ENCODE measurements at regions not wholly inside any gene's neighbourhood (a gene's known extent, or its start where the extent isn't known, plus 50 kb on each side); places are given as distances from the start of the nearest gene placed in this dataset.

GRCh38 chr10:55358539-55358938, 557.5 kb upstream of the PCDH15 start:
- DNase-seq = no peak

GRCh38 chr10:55353414-55353813, 552.4 kb upstream of the PCDH15 start:
- DNase-seq = no peak

GRCh38 chr10:55351431-55351830, 550.4 kb upstream of the PCDH15 start:
- no peak for DNase-seq

GRCh38 chr10:55348534-55348933, 547.5 kb upstream of the PCDH15 start:
- no peak for DNase-seq

GRCh38 chr10:55330486-55330885, 529.5 kb upstream of the PCDH15 start:
- DNase-seq = no peak

GRCh38 chr10:55329796-55330195, 528.8 kb upstream of the PCDH15 start:
- DNase-seq = no peak

- no peak for DNase-seq
Observed at GRCh38 chr10:55320187-55320700, 519.2 kb upstream of the PCDH15 start.

- no peak for DNase-seq
Observed at GRCh38 chr10:55311848-55312635, 511.0 kb upstream of the PCDH15 start.

- DNase-seq = no peak
Observed at GRCh38 chr10:55310143-55310542, 509.1 kb upstream of the PCDH15 start.

GRCh38 chr10:55305285-55305684, 504.3 kb upstream of the PCDH15 start:
- no peak for DNase-seq

GRCh38 chr10:55287346-55287745, 486.3 kb upstream of the PCDH15 start:
- DNase-seq = no peak

GRCh38 chr10:55283031-55283430, 482.0 kb upstream of the PCDH15 start:
- no peak for DNase-seq

GRCh38 chr10:55280696-55281095, 479.7 kb upstream of the PCDH15 start:
- no peak for DNase-seq

GRCh38 chr10:55277549-55277948, 476.5 kb upstream of the PCDH15 start:
- DNase-seq = no peak

GRCh38 chr10:55274367-55274766, 473.3 kb upstream of the PCDH15 start:
- no peak for DNase-seq

GRCh38 chr10:55273946-55274345, 472.9 kb upstream of the PCDH15 start:
- no peak for DNase-seq

- DNase-seq = no peak
Observed at GRCh38 chr10:55272886-55273285, 471.9 kb upstream of the PCDH15 start.

- no peak for DNase-seq
Observed at GRCh38 chr10:55266797-55267196, 465.8 kb upstream of the PCDH15 start.

- no peak for DNase-seq
Observed at GRCh38 chr10:55263327-55263726, 462.3 kb upstream of the PCDH15 start.

GRCh38 chr10:55242544-55242943, 441.5 kb upstream of the PCDH15 start:
- no peak for DNase-seq

GRCh38 chr10:55237462-55237861, 436.4 kb upstream of the PCDH15 start:
- DNase-seq = no peak

- no peak for DNase-seq
Observed at GRCh38 chr10:55233505-55233904, 432.5 kb upstream of the PCDH15 start.

GRCh38 chr10:55233090-55233489, 432.1 kb upstream of the PCDH15 start:
- no peak for DNase-seq

GRCh38 chr10:55232553-55232952, 431.5 kb upstream of the PCDH15 start:
- DNase-seq = no peak

GRCh38 chr10:55227967-55228366, 426.9 kb upstream of the PCDH15 start:
- DNase-seq = no peak

All from central memory CD4-positive, alpha-beta T cell (primary cell).